ENCODE measurements at regions not wholly inside any gene's neighbourhood (a gene's known extent, or its start where the extent isn't known, plus 50 kb on each side); places are given as distances from the start of the nearest gene placed in this dataset.

DNA sequence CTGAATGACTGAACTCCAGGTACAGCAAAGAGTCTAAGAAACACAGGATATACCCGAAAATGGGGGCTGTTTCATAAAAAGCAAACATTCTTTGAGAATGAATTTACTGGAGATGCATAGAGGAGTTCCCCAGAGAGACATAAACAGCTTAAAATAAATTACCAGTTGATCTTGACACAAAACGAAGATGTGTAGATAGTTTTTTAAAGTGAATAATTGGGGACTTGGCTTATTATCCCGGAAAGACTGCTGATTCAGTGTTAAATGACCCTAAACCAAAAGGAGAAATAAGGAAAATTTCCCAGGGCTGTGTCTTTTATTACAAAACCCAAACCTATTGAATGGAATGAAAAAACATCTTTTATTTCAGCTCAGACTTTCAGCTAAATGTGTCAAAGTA is 1052.8 kb upstream of the TMEM132C start:
- TF ChIP-seq CTCF (IDR thresholded peaks at IDR 0.05) = no peak
- TF ChIP-seq EZH2 (IDR thresholded peaks at IDR 0.05) = no peak
